ENCODE measurements at regions not wholly inside any gene's neighbourhood (a gene's known extent, or its start where the extent isn't known, plus 50 kb on each side); places are given as distances from the start of the nearest gene placed in this dataset.

- TF ChIP-seq CTCF (IDR thresholded peaks at IDR 0.05; ENCODE audit: low read depth, low read length) = no peak
- DNase-seq = no peak
- peaks cover 19% of the 10 kb centered on the region for H3K4me1 ChIP-seq
- no peaks in the 10 kb centered on the region for H3K36me3 ChIP-seq
- H3K4me3 ChIP-seq (ENCODE audit: low read depth, low read length) = no peak overlapping the region
- peaks cover 12% of the 10 kb centered on the region for H3K27me3 ChIP-seq
- no peaks in the 10 kb centered on the region for H3K9me3 ChIP-seq
Observed at GRCh38 chr1:201653233-201653632, 114.3 kb downstream of the NAV1 start.

- Histone ChIP-seq H3K27me3 (peaks cover 9% of the 10 kb centered on the region), H3K4me1 (peaks cover 19% of the 10 kb centered on the region), H3K36me3 (no peaks in the 10 kb centered on the region), H3K4me3 (ENCODE audit: low read depth, low read length) (no peak overlapping the region), H3K9me3 (no peaks in the 10 kb centered on the region)
- TF ChIP-seq CTCF (IDR thresholded peaks at IDR 0.05; ENCODE audit: low read depth, low read length) = no peak
- no peak for DNase-seq
Observed at GRCh38 chr1:201653883-201654282, 115.0 kb downstream of the NAV1 start.

- Histone ChIP-seq H3K27me3 (no peaks in the 10 kb centered on the region), H3K36me3 (no peaks in the 10 kb centered on the region), H3K4me3 (ENCODE audit: low read depth, low read length) (peak overlapping the region; percentile 5; the same call in 1 of the 2 replicates), H3K9me3 (no peaks in the 10 kb centered on the region), H3K4me1 (peaks cover 19% of the 10 kb centered on the region)
- TF ChIP-seq CTCF (IDR thresholded peaks at IDR 0.05; ENCODE audit: low read depth, low read length) = peak; percentile 54
- DNase-seq = peak; percentile 88
Observed at GRCh38 chr1:201655243-201655642, 116.3 kb downstream of the NAV1 start.

GRCh38 chr1:201655910-201656309 lies 117.0 kb downstream of the NAV1 start:
- peaks cover 19% of the 10 kb centered on the region for H3K4me1 ChIP-seq
- H3K4me3 ChIP-seq (ENCODE audit: low read depth, low read length) = no peak overlapping the region
- DNase-seq = no peak
- TF ChIP-seq CTCF (IDR thresholded peaks at IDR 0.05; ENCODE audit: low read depth, low read length) = no peak
- no peaks in the 10 kb centered on the region for H3K27me3 ChIP-seq
- H3K36me3 ChIP-seq = no peaks in the 10 kb centered on the region
- H3K9me3 ChIP-seq = no peaks in the 10 kb centered on the region

GRCh38 chr1:201656311-201657032 lies 117.5 kb downstream of the NAV1 start:
- Histone ChIP-seq H3K4me1 (peaks cover 19% of the 10 kb centered on the region), H3K9me3 (no peaks in the 10 kb centered on the region), H3K36me3 (no peaks in the 10 kb centered on the region), H3K4me3 (ENCODE audit: low read depth, low read length) (no peak overlapping the region), H3K27me3 (no peaks in the 10 kb centered on the region)
- peak; percentile 73 for DNase-seq
- TF ChIP-seq CTCF (IDR thresholded peaks at IDR 0.05; ENCODE audit: low read depth, low read length) = no peak

GRCh38 chr1:201659572-201659971 lies 120.6 kb downstream of the NAV1 start:
- H3K9me3 ChIP-seq = no peaks in the 10 kb centered on the region
- no peak for DNase-seq
- H3K36me3 ChIP-seq = no peaks in the 10 kb centered on the region
- no peaks in the 10 kb centered on the region for H3K27me3 ChIP-seq
- peaks cover 19% of the 10 kb centered on the region for H3K4me1 ChIP-seq
- TF ChIP-seq CTCF (IDR thresholded peaks at IDR 0.05; ENCODE audit: low read depth, low read length) = no peak
- no peak overlapping the region for H3K4me3 ChIP-seq (ENCODE audit: low read depth, low read length)
